ENCODE measurements at regions not wholly inside any gene's neighbourhood (a gene's known extent, or its start where the extent isn't known, plus 50 kb on each side); places are given as distances from the start of the nearest gene placed in this dataset.

- Histone ChIP-seq H4K5ac (ENCODE audit: low read depth, low read length) (no peak overlapping the region), H4K20me1 (ENCODE audit: insufficient read depth, low read length) (no peaks in the 10 kb centered on the region), H2BK15ac (ENCODE audit: low read depth, low read length) (no peak overlapping the region), H3K14ac (replicated peaks; ENCODE audit: low read depth, low read length) (no peak overlapping the region), H3K18ac (ENCODE audit: low read depth, low read length) (no peak overlapping the region), H2BK20ac (ENCODE audit: low read depth, low read length) (no peak overlapping the region), H4K91ac (ENCODE audit: insufficient read depth, low read depth, low read length) (no peak overlapping the region), H3K4ac (ENCODE audit: low read depth, low read length) (no peak overlapping the region), H3K4me1 (ENCODE audit: control insufficient read depth, insufficient read depth, low read length) (no peaks in the 10 kb centered on the region), H3K4me3 (ENCODE audit: insufficient read depth, low read depth, low read length) (no peak overlapping the region), H3K79me1 (ENCODE audit: low read depth in 1 of 2, low read length in 2 of 2) (no peaks in the 10 kb centered on the region), H3K9ac (ENCODE audit: low read depth, low read length) (no peak overlapping the region), H3K36me3 (ENCODE audit: control insufficient read depth, insufficient read depth, low read length) (no peaks in the 10 kb centered on the region), H3K27me3 (ENCODE audit: control insufficient read depth, insufficient read depth, low read length) (no peaks in the 10 kb centered on the region), H3K23ac (ENCODE audit: low read depth, low read length) (no peak overlapping the region), H3K4me2 (ENCODE audit: low read depth, low read length) (no peak overlapping the region), H2AFZ (replicated peaks; ENCODE audit: low read length, poor library complexity) (no peak overlapping the region), H2AK5ac (ENCODE audit: low read depth, low read length) (no peak overlapping the region), H2AK9ac (replicated peaks; ENCODE audit: low read depth, low read length, poor library complexity) (no peak overlapping the region), H3K27ac (ENCODE audit: insufficient read depth, low read length) (no peak overlapping the region), H3K9me1 (ENCODE audit: insufficient read depth, low read length) (no peaks in the 10 kb centered on the region), H4K8ac (ENCODE audit: low read depth in 2 of 2, low read length in 2 of 2) (no peak overlapping the region), H2BK120ac (ENCODE audit: low read depth, low read length) (no peak overlapping the region), H2BK5ac (ENCODE audit: low read depth, low read length, poor library complexity, severe bottlenecking) (no peak overlapping the region), H3K9me3 (ENCODE audit: control insufficient read depth, insufficient read depth, low read length) (peaks cover 5% of the 10 kb centered on the region; the same call in 1 of the 2 replicates), H3K56ac (ENCODE audit: extremely low read depth, insufficient read depth, low read length) (no peak overlapping the region)
- BruUV-seq (replicated peaks), result no TSS peak
- CTCF ChIA-PET, result no interaction called here
- TF ChIP-seq SMC3 (IDR thresholded peaks at IDR 0.05; ENCODE audit: low read depth, low read length) (no peak), POLR2A (IDR thresholded peaks at IDR 0.05; ENCODE audit: low read depth, low read length) (no peak), MAZ (IDR thresholded peaks at IDR 0.05; ENCODE audit: borderline replicate concordance, low read depth, low read length) (no peak), MXI1 (IDR thresholded peaks at IDR 0.05; ENCODE audit: borderline replicate concordance, low read depth, low read length) (no peak), RCOR1 (IDR thresholded peaks at IDR 0.05; ENCODE audit: insufficient replicate concordance, low read length) (no peak), RAD21 (IDR thresholded peaks at IDR 0.05; ENCODE audit: low read length) (no peak)
- ATAC-seq (ENCODE audit: low read depth), result no peak
- in situ Hi-C loops (cut with MboI; ENCODE audit: low sequenced_read_pairs) (no loop called here), dilution Hi-C loops (cut with HindIII; ENCODE audit: low sequenced_read_pairs, unreplicated experiment) (no loop called here), intact Hi-C loops (cut with micrococcal nuclease) (no loop called here)
- POLR2A ChIA-PET (ENCODE audit: unreplicated experiment), result no interaction called here
- DNase-seq, result no peak
- WGBS, 2 experiments (ENCODE audit: extremely low coverage in 2 of 2, insufficient read length in 1 of 2), result no CpG with 5 or more reads among the region's 2 CpGs
These were observed 189.2 kb upstream of the SETMAR start for GRCh38 chr3:4113811-4114522.

Measured in IMR-90 (cell line).